D721Med (cell line): ENCODE measurements at regions not wholly inside any gene's neighbourhood (a gene's known extent, or its start where the extent isn't known, plus 50 kb on each side); places are given as distances from the start of the nearest gene placed in this dataset.

Experiments used
- DNase-seq: peaks from one replicate; pipeline ENCODE4 v3.0.0; 2011; ENCODE audit warnings: low spot score; ENCODE audit not compliant: insufficient read length
- FAIRE-seq: peaks from 2 replicates; lab custom pipeline; 2011; peaks lifted over from hg19 to GRCh38; lab: Jason Lieb, UNC
- CTCF ChIP-seq: IDR thresholded peaks from 2 replicates; pipeline ENCODE4 v1.5.1; 2012; ENCODE audit warnings: mild to moderate bottlenecking, control low read depth; ENCODE audit not compliant: insufficient read depth; ENCODE audit errors: missing control alignments

DNA sequence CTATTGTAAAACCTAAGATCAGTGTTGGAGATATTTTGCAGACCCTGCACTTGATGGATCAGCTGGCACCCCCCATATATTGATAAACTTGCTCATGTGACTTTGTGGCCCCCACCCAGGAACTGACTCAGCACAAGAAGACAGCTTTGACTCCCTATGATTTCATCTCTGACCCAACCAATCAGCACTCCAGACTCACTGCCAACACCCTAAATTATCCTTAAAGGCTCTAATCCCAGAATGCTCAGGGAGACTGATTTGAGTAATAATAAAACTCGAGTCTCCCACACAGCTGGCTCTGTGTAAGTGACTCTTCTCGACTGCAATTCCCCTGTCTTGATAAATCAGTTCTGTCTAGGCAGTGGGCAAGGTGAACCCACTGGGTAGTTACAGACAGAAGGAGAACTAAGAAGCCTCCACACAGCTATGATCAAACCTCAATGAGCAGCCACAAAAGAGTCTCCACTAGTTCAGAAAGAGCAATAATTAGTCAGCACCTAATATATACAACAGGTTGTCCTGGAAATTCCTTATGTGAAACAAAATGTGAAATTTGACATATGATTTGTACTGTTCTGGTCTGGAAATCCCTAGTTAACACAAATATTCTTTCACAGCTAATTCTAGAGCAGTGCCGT lies 52.2 kb downstream of the ACTL7B start:
- FAIRE-seq, result no peak
- no peak for TF ChIP-seq CTCF
- no peak for DNase-seq

DNA sequence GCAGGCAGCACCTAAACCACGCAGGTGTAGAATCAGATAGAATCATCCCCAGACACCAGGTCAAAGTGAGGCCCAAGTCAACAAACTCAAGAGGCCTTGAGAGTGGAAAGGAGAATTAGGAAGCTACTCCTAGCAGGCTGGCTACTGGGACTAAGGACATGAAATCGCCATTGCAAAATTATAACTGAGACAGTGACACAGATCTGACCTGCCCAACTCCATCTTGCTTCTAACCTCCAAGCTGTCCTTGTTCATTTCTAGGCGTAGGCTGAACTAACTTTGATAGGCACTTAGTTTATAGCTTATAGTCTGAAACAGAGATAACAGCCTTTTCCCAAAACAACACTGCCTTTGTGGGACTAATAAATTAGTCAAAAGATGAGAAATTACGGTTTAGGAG lies 52.8 kb downstream of the ACTL7B start:
- no peak for TF ChIP-seq CTCF

DNA sequence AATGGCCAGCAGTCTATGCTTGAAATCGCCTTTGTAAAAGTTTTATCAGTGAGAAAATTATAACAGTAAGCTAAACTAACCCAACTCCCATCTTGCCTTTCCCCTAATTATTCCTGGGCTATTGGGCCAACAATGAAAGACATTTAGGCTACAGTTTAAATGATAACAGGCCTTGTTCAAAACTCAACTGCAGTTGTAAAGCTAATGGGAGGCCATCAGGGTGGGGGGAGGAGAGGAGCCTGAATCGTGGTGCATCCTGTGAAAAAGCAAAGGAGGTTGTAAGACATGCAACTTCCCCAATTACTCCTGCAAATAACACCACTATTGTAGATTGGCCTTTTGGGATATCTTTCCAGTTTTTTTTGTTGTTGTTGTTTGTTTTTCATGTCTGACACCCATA lies 53.8 kb downstream of the ACTL7B start:
- no peak for DNase-seq
- no peak for FAIRE-seq
- TF ChIP-seq CTCF, result no peak

More for the DNA sequence above, 52.8 kb downstream of the ACTL7B start:
- FAIRE-seq, result no peak
- DNase-seq, result no peak

DNA sequence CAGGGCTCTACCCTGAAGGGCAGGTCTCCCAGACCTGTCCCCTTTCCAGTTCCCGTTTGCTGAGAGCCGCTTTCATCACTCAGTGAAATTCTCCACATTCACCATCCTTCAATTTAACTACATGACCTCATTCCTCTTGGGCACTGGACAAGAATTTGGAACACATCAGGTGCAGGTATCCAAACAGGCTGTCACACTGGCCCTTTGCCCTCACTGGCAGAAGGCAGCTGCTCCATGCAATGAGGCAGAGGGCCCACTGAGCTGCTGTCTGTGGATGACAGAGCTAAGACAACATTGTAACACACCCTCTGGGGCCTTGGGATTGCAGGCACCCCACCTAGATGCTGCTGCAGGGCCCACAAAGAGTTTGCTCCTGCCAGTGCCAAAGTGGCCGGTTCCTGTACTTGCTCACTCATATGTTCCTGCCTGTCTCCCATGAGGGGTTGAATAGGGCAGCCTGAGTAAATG lies 55.1 kb downstream of the ACTL7B start:
- FAIRE-seq, result no peak
- TF ChIP-seq CTCF, result no peak
- DNase-seq, result no peak

- no peak for TF ChIP-seq CTCF
- DNase-seq (no peak), FAIRE-seq (no peak)
Observed at GRCh38 chr9:108793573-108793972, 62.2 kb downstream of the ACTL7B start.

- TF ChIP-seq CTCF, result no peak
- FAIRE-seq (no peak), DNase-seq (no peak)
Observed at GRCh38 chr9:108789742-108790141, 66.0 kb downstream of the ACTL7B start.

DNA sequence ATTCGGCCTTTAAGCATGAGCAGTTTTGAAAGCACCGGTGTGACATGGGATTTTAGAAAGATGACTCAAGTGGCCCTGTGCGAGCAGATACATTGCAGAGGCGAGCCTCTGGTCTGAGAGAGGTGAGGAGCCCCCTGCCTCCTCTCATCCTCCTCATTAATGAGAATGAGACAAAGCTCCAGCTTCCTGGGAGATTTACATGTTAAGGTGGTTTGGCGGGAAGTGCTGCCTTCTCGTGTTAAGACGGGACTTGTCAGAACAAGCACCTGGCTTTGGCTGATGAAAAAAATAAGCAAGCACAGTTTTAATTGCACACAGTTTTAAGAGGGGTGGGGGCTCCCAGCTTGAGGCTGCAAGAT lies 68.1 kb downstream of the ACTL7B start:
- FAIRE-seq, result no peak
- DNase-seq, result no peak
- TF ChIP-seq CTCF, result no peak
